Suprapubic skin (tissue), 4 donors: ENCODE measurements at regions not wholly inside any gene's neighbourhood (a gene's known extent, or its start where the extent isn't known, plus 50 kb on each side); places are given as distances from the start of the nearest gene placed in this dataset.

Source experiments
- CTCF ChIP-seq, 2 donors: fragments of 200-600 bp in 1 of 2; fragments of 450-650 bp in 1 of 2; sonication (generic) in 1 of 2; IDR thresholded peaks; one replicate each; pipeline ENCODE4 v1.5.1; 2016 to 2019; ENCODE audit warnings: antibody characterized with exemption in 2 of 2, mild to moderate bottlenecking in 1 of 2, moderate library complexity in 1 of 2
- EP300 ChIP-seq: sonication (generic); formaldehyde crosslinking; IDR thresholded peaks from one replicate; pipeline ENCODE4 v1.6.1; 2017; ENCODE audit warnings: antibody characterized with exemption
- POLR2A ChIP-seq, 2 donors: fragments of 450-650 bp; IDR thresholded peaks; one replicate each; pipeline ENCODE4 v1.6.1; 2017; ENCODE audit warnings: antibody characterized with exemption in 2 of 2, mild to moderate bottlenecking in 2 of 2, moderate library complexity in 2 of 2
- POLR2AphosphoS5 ChIP-seq, 3 donors: sonication (generic); formaldehyde crosslinking; IDR thresholded peaks; one replicate each; pipeline ENCODE4 v1.6.1; 2017; ENCODE audit warnings: antibody characterized with exemption in 3 of 3

- TF ChIP-seq CTCF (IDR thresholded peaks at IDR 0.05) (no peak), POLR2A (IDR thresholded peaks at IDR 0.05) (no peak), POLR2AphosphoS5 (IDR thresholded peaks at IDR 0.05) (no peak), EP300 (no peak)
These were observed 350.3 kb downstream of the MTX2 start for GRCh38 chr2:176619504-176619903.
